Smooth muscle cell (in vitro differentiated cells): ENCODE measurements at regions not wholly inside any gene's neighbourhood (a gene's known extent, or its start where the extent isn't known, plus 50 kb on each side); places are given as distances from the start of the nearest gene placed in this dataset.

Experiments used
- DNase-seq: peaks from one replicate; lab custom pipeline; 2025; ENCODE audit not compliant: unreplicated experiment; lab: John Stamatoyannopoulos, UW
- H2AFZ ChIP-seq: fragments of 200-600 bp; sonication (generic); 2 replicates; pipeline ENCODE4 v1.6.0; 2016; ENCODE audit warnings: antibody characterized with exemption, low read depth, mild to moderate bottlenecking
- H3F3A ChIP-seq: fragments of 200-600 bp; sonication (generic); 2 replicates; pipeline ENCODE4 v1.6.0; 2017; ENCODE audit warnings: antibody characterized with exemption, low read depth
- H3K27ac ChIP-seq: fragments of 200-600 bp; sonication (generic); 2 replicates; pipeline ENCODE4 v1.5.1; 2016; ENCODE audit warnings: low read depth, mild to moderate bottlenecking
- H3K27me3 ChIP-seq: fragments of 200-600 bp; sonication (generic); 2 replicates; pipeline ENCODE4 v1.6.1; 2016; ENCODE audit warnings: low read depth, mild to moderate bottlenecking
- H3K36me3 ChIP-seq: fragments of 200-600 bp; sonication (generic); 2 replicates; pipeline ENCODE4 v1.5.1; 2016; ENCODE audit warnings: low read depth
- H3K4me1 ChIP-seq: fragments of 200-600 bp; sonication (generic); 2 replicates; pipeline ENCODE4 v1.5.1; 2016; ENCODE audit warnings: low read depth
- H3K4me2 ChIP-seq: fragments of 200-600 bp; sonication (generic); 2 replicates; pipeline ENCODE4 v1.6.0; 2016; ENCODE audit warnings: mild to moderate bottlenecking
- H3K4me3 ChIP-seq: fragments of 200-600 bp; sonication (generic); 2 replicates; pipeline ENCODE4 v1.5.1; 2016; ENCODE audit warnings: mild to moderate bottlenecking
- H3K79me2 ChIP-seq: fragments of 200-600 bp; sonication (generic); 2 replicates; pipeline ENCODE4 v1.6.0; 2016; ENCODE audit warnings: low read depth, mild to moderate bottlenecking
- H3K9ac ChIP-seq: fragments of 200-600 bp; sonication (generic); 2 replicates; pipeline ENCODE4 v1.6.0; 2016; ENCODE audit warnings: low read depth
- H3K9me3 ChIP-seq: fragments of 200-600 bp; sonication (generic); replicated peaks from 2 replicates; pipeline ENCODE4 v1.5.1; 2016; ENCODE audit warnings: low read depth
- H4K20me1 ChIP-seq: fragments of 200-600 bp; sonication (generic); 2 replicates; pipeline ENCODE4 v1.6.0; 2016; ENCODE audit warnings: low read depth
- WGBS: methylation state at CpG from one replicate; pipeline ENCODE4 v1.1.7; 2016; ENCODE audit warnings: low lambda C conversion rate; 5-methylcytosine and 5-hydroxymethylcytosine counted together
- TF ChIP-seq, protein P1 (sequence below): fragments of 200-600 bp; sonication (generic); IDR thresholded peaks from 2 replicates; pipeline ENCODE4 v1.5.1; 2017; ENCODE audit warnings: borderline replicate concordance, mild to moderate bottlenecking, antibody characterized with exemption; ENCODE audit not compliant: insufficient read depth, poor library complexity, severe bottlenecking

DNA sequence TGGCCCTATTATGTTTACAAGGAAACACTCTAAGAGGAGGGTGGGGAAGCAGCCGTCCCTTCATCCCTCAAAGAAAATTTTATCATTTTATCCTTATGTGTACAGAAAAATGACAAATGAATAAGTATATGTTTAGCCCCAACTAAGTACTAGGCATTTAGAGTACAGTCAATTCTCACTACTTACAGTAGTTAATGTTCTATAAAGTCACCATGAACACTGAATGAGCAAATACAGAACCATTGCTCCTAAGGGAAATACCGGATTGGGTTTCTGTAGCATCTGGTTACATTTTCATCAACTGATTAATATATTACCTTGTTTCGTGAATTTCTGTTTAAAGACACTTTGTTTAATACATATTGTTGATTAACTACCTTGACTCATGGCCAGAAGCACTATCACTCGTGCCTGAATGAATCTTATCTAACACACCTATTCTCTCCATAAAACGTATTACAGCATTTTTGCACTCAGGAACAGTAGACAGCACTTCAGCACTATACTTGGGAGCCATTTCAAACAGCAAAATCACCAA is 109.3 kb downstream of the ASB9 start:
- Histone ChIP-seq H3F3A (no peaks in the 10 kb centered on the region), H3K27ac (no peak overlapping the region), H3K27me3 (no peaks in the 10 kb centered on the region), H3K36me3 (no peaks in the 10 kb centered on the region), H4K20me1 (no peaks in the 10 kb centered on the region), H2AFZ (no peak overlapping the region), H3K4me1 (no peaks in the 10 kb centered on the region), H3K4me3 (no peak overlapping the region), H3K79me2 (no peaks in the 10 kb centered on the region), H3K9me3 (no peaks in the 10 kb centered on the region), H3K4me2 (no peak overlapping the region), H3K9ac (no peak overlapping the region)
- 74% methylated on average over 5 of the region's 5 CpGs for WGBS
- no peak for DNase-seq
- TF ChIP-seq, protein P1, sequence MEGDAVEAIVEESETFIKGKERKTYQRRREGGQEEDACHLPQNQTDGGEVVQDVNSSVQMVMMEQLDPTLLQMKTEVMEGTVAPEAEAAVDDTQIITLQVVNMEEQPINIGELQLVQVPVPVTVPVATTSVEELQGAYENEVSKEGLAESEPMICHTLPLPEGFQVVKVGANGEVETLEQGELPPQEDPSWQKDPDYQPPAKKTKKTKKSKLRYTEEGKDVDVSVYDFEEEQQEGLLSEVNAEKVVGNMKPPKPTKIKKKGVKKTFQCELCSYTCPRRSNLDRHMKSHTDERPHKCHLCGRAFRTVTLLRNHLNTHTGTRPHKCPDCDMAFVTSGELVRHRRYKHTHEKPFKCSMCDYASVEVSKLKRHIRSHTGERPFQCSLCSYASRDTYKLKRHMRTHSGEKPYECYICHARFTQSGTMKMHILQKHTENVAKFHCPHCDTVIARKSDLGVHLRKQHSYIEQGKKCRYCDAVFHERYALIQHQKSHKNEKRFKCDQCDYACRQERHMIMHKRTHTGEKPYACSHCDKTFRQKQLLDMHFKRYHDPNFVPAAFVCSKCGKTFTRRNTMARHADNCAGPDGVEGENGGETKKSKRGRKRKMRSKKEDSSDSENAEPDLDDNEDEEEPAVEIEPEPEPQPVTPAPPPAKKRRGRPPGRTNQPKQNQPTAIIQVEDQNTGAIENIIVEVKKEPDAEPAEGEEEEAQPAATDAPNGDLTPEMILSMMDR = no peak

DNA sequence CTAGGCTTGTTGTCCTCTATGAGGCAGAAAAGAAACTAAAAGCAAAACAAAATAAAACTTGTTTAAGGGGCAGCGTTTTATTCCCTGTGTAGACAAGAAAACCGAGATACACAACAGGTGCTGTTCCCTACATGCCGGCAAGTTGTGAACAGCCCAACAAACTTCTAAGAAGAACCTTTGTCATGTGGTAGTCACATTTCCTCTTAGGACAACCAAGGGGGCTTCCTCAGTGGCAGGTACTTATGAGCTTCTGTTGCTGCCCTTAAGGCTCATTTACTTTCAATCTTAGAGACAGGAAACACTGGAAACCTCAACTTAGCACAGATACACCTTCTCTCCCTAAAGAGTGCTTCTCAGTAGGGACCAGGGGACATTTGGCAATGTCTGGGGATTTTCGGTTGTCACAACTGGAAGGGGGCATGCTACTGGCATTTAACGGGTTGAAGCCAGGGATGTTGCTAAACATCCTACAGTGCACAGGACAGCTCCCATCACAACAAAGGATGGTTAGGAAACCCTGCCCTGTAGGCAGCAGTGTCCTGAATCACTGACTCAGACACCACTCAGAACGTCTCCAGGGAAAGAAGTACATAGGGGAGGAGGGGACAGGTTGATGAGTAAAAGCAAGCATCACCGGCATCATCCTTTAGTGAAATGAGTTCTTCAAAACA is 111.0 kb downstream of the ASB9 start:
- no peak for DNase-seq
- TF ChIP-seq, protein P1 = no peak
- Histone ChIP-seq H2AFZ (no peak overlapping the region), H3K36me3 (no peaks in the 10 kb centered on the region), H4K20me1 (no peaks in the 10 kb centered on the region), H3K27me3 (no peaks in the 10 kb centered on the region), H3K4me2 (no peak overlapping the region), H3K4me3 (no peak overlapping the region), H3K9ac (no peak overlapping the region), H3K79me2 (no peaks in the 10 kb centered on the region), H3F3A (no peaks in the 10 kb centered on the region), H3K9me3 (no peaks in the 10 kb centered on the region), H3K4me1 (no peaks in the 10 kb centered on the region), H3K27ac (no peak overlapping the region)
- WGBS = 85% methylated on average over 7 of the region's 7 CpGs

DNA sequence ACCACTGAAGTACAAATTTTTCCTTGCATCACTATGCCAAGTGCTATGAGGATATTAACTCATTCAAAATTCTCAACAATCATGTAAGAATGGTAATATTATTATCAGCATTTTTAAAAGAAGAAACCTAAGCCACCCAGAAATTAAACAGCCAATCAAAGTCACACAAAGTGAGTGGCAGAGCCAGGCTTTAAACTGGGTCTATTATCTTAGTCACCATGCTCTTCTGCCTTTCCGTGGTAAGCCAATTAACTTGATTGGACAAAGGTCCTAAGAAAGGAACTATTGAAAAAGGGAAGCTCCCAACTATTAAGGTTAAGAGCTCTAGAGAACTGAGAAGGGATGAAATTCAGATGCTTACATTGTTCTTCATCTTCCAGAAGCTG is 111.5 kb downstream of the ASB9 start:
- H3K79me2 ChIP-seq = no peaks in the 10 kb centered on the region
- no peaks in the 10 kb centered on the region for H3F3A ChIP-seq
- no peak overlapping the region for H3K4me2 ChIP-seq
- no peak overlapping the region for H3K27ac ChIP-seq
- H2AFZ ChIP-seq = no peak overlapping the region
- WGBS = 45% methylated on average over 1 of the region's 1 CpG
- no peak overlapping the region for H3K4me3 ChIP-seq
- no peaks in the 10 kb centered on the region for H3K4me1 ChIP-seq
- H4K20me1 ChIP-seq = no peaks in the 10 kb centered on the region
- no peaks in the 10 kb centered on the region for H3K27me3 ChIP-seq
- no peak for DNase-seq
- TF ChIP-seq, protein P1 = no peak
- H3K9me3 ChIP-seq = no peaks in the 10 kb centered on the region
- H3K36me3 ChIP-seq = no peaks in the 10 kb centered on the region
- H3K9ac ChIP-seq = no peak overlapping the region

DNA sequence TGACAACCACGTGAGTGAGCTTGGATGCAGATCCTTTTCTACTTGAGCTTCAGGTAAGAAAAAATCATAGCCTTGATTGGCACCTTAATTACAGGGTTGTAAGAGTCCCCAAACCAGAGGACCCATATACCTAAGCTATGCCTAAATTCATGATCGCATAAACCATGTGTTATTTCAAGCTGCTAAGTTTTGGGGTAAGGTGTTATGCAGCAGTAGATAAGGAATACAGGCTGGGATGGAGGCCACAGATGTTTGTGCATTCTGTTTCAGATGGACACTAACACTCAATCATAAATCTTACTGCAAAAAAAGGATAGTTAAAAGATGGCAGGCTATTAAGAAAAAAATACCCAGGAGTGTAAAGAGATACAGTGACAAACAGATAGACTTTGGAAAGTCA is 112.3 kb downstream of the ASB9 start:
- Histone ChIP-seq H3K4me1 (no peaks in the 10 kb centered on the region), H3K27me3 (no peaks in the 10 kb centered on the region), H3K4me3 (no peak overlapping the region), H3K9ac (no peak overlapping the region), H3K79me2 (no peaks in the 10 kb centered on the region), H3K4me2 (no peak overlapping the region), H4K20me1 (no peaks in the 10 kb centered on the region), H2AFZ (no peak overlapping the region), H3F3A (no peaks in the 10 kb centered on the region), H3K9me3 (no peaks in the 10 kb centered on the region), H3K36me3 (no peaks in the 10 kb centered on the region), H3K27ac (no peak overlapping the region)
- TF ChIP-seq, protein P1 = no peak
- WGBS = 66% methylated on average over 2 of the region's 2 CpGs
- no peak for DNase-seq
